Stimulated activated CD4-positive, alpha-beta T cell treated with anti-CD3 and anti-CD28 coated beads, Interleukin-2, amount 100 ng/mL, for 4 hours (primary cell): ENCODE measurements at regions not wholly inside any gene's neighbourhood (a gene's known extent, or its start where the extent isn't known, plus 50 kb on each side); places are given as distances from the start of the nearest gene placed in this dataset.
"Not testable (repeated sequence)": the region's sequence is repeated elsewhere in the genome, so short reads cannot be mapped to it uniquely, and the experiment has no call there.

ENCODE experiments used
- DNase-seq: peaks from one replicate; pipeline ENCODE4 v3.0.0-alpha.2; 2020; ENCODE audit warnings: low read depth

- DNase-seq: peak; percentile 28
These were observed 54.4 kb downstream of the PRR18 start for GRCh38 chr6:166253778-166254204.

GRCh38 chr6:166253281-166253681 lies 54.9 kb downstream of the PRR18 start:
- peak; percentile 19 for DNase-seq

- no peak for DNase-seq
These were observed 55.6 kb downstream of the PRR18 start for GRCh38 chr6:166252601-166253000.

- DNase-seq: no peak
These were observed 56.5 kb downstream of the PRR18 start for GRCh38 chr6:166251655-166252054.

- no peak for DNase-seq
These were observed 57.0 kb downstream of the PRR18 start for GRCh38 chr6:166251211-166251610.

- DNase-seq: not testable (repeated sequence)
These were observed 59.0 kb downstream of the PRR18 start for GRCh38 chr6:166249061-166249785.

GRCh38 chr6:166245148-166245547 lies 63.0 kb downstream of the PRR18 start:
- no peak for DNase-seq

- no peak for DNase-seq
These were observed 63.7 kb downstream of the PRR18 start for GRCh38 chr6:166244353-166245045.

GRCh38 chr6:166242888-166243287 lies 65.3 kb downstream of the PRR18 start:
- DNase-seq: no peak

GRCh38 chr6:166241974-166242373 lies 66.2 kb downstream of the PRR18 start:
- DNase-seq: no peak

GRCh38 chr6:166240889-166241288 lies 67.3 kb downstream of the PRR18 start:
- no peak for DNase-seq

- DNase-seq: no peak
These were observed 70.0 kb upstream of the TBXT start for GRCh38 chr6:166237617-166238016.

GRCh38 chr6:166236596-166236995 lies 68.9 kb upstream of the TBXT start:
- no peak for DNase-seq

GRCh38 chr6:166235666-166236292 lies 68.1 kb upstream of the TBXT start:
- DNase-seq: no peak

- not testable (repeated sequence) for DNase-seq
These were observed 63.5 kb upstream of the TBXT start for GRCh38 chr6:166231181-166231580.

- no peak for DNase-seq
These were observed 61.3 kb upstream of the TBXT start for GRCh38 chr6:166228839-166229528.

GRCh38 chr6:166228425-166228824 lies 60.8 kb upstream of the TBXT start:
- no peak for DNase-seq

GRCh38 chr6:166223079-166223478 lies 55.4 kb upstream of the TBXT start:
- DNase-seq: no peak

- DNase-seq: no peak
These were observed 55.0 kb upstream of the TBXT start for GRCh38 chr6:166222631-166223030.

GRCh38 chr6:166221636-166222035 lies 54.0 kb upstream of the TBXT start:
- no peak for DNase-seq

GRCh38 chr6:166221040-166221439 lies 53.4 kb upstream of the TBXT start:
- no peak for DNase-seq
